Liver (tissue), 8 donors: ENCODE measurements at regions not wholly inside any gene's neighbourhood (a gene's known extent, or its start where the extent isn't known, plus 50 kb on each side); places are given as distances from the start of the nearest gene placed in this dataset.

Experiments used
- DNase-seq: peaks from one replicate; pipeline ENCODE4 v3.0.0-alpha.2; 2017; ENCODE audit warnings: low spot score
- H3K27ac ChIP-seq, 2 donors: one replicate each; pipeline ENCODE4 v1.7.0; 2013; ENCODE audit warnings: inconsistent platforms in 2 of 2, low read length in 2 of 2, control low read depth in 1 of 2, low read depth in 1 of 2, mild to moderate bottlenecking in 1 of 2
- H3K27me3 ChIP-seq, 4 donors: one replicate each; pipeline versions ENCODE4 v1.6.1 to v1.7.0; 2013; ENCODE audit warnings: low read length in 3 of 4, inconsistent platforms in 1 of 4, mild to moderate bottlenecking in 1 of 4, moderate library complexity in 1 of 4; ENCODE audit not compliant: control insufficient read depth in 4 of 4, insufficient read depth in 4 of 4
- H3K36me3 ChIP-seq, 4 donors: one replicate each; pipeline versions ENCODE4 v1.6.1 to v1.7.0; 2013; ENCODE audit warnings: low read length in 3 of 4, mild to moderate bottlenecking in 3 of 4, low read depth in 1 of 4, moderate library complexity in 1 of 4; ENCODE audit not compliant: control insufficient read depth in 4 of 4, insufficient read depth in 3 of 4
- H3K4me1 ChIP-seq, 4 donors: one replicate each; pipeline versions ENCODE4 v1.6.1 to v1.7.0; 2013; ENCODE audit warnings: low read length in 3 of 4, mild to moderate bottlenecking in 3 of 4, moderate library complexity in 1 of 4; ENCODE audit not compliant: control insufficient read depth in 4 of 4, insufficient read depth in 4 of 4
- H3K4me3 ChIP-seq, 3 donors: one replicate each; pipeline versions ENCODE4 v1.6.1 to v1.7.0; 2013; ENCODE audit warnings: low read length in 3 of 3, control low read depth in 1 of 3, low read depth in 1 of 3, mild to moderate bottlenecking in 1 of 3
- H3K9ac ChIP-seq, 2 donors: one replicate each; pipeline ENCODE4 v1.7.0; 2013; ENCODE audit warnings: low read length in 2 of 2, mild to moderate bottlenecking in 2 of 2, moderate library complexity in 2 of 2, control low read depth in 1 of 2, low read depth in 1 of 2
- H3K9me3 ChIP-seq, 4 donors: one replicate each; pipeline versions ENCODE4 v1.6.1 to v1.7.0; 2013; ENCODE audit warnings: low read length in 3 of 4; ENCODE audit not compliant: control insufficient read depth in 4 of 4
- ATF3 ChIP-seq: IDR thresholded peaks from 2 replicates; pipeline ENCODE4 v1.6.1; 2016; ENCODE audit warnings: antibody characterized with exemption
- CTCF ChIP-seq: fragments of 150-350 bp; IDR thresholded peaks from 2 replicates; pipeline ENCODE4 v1.5.1; 2017; ENCODE audit warnings: improper control_type of control experiment, low read depth, low read length; ENCODE audit not compliant: missing input control
- EGR1 ChIP-seq, 2 donors: IDR thresholded peaks; 2 replicates each; pipeline ENCODE4 v1.6.1; 2016 to 2018; ENCODE audit warnings: antibody characterized with exemption in 2 of 2, low read depth in 2 of 2
- FOXA2 ChIP-seq: IDR thresholded peaks from 2 replicates; pipeline ENCODE4 v1.6.1; 2016; ENCODE audit warnings: antibody characterized with exemption
- GABPA ChIP-seq, 2 donors: IDR thresholded peaks in 1 of 2; conservative IDR thresholded peaks in 1 of 2; 2 replicates each; pipeline ENCODE4 v1.6.1; 2016; ENCODE audit warnings: antibody characterized with exemption in 2 of 2, mild to moderate bottlenecking in 1 of 2, moderate library complexity in 1 of 2
- HNF4G ChIP-seq: IDR thresholded peaks from 2 replicates; pipeline ENCODE4 v1.6.1; 2016; ENCODE audit warnings: antibody characterized with exemption
- JUND ChIP-seq, 2 donors: IDR thresholded peaks; 2 replicates each; pipeline ENCODE4 v1.6.1; 2016; ENCODE audit warnings: antibody characterized with exemption in 2 of 2
- MAX ChIP-seq: IDR thresholded peaks from 2 replicates; pipeline ENCODE4 v1.6.1; 2016; ENCODE audit warnings: antibody characterized with exemption
- NR2F2 ChIP-seq: IDR thresholded peaks from 2 replicates; pipeline ENCODE4 v1.6.1; 2016; ENCODE audit warnings: antibody characterized with exemption
- RAD21 ChIP-seq, 2 donors: IDR thresholded peaks; 2 replicates each; pipeline ENCODE4 v1.6.1; 2016; ENCODE audit warnings: antibody characterized with exemption in 2 of 2, mild to moderate bottlenecking in 2 of 2
- REST ChIP-seq: IDR thresholded peaks from 2 replicates; pipeline ENCODE4 v1.6.1; 2016; ENCODE audit warnings: antibody characterized with exemption, mild to moderate bottlenecking
- SP1 ChIP-seq: IDR thresholded peaks from 2 replicates; pipeline ENCODE4 v1.6.1; 2018; ENCODE audit warnings: antibody characterized with exemption, mild to moderate bottlenecking
- TAF1 ChIP-seq: conservative IDR thresholded peaks from 2 replicates; pipeline ENCODE4 v1.6.1; 2016; ENCODE audit warnings: antibody characterized with exemption, mild to moderate bottlenecking
- ZBTB33 ChIP-seq: IDR thresholded peaks from 2 replicates; pipeline ENCODE4 v1.6.1; 2016; ENCODE audit warnings: antibody characterized with exemption
- WGBS: extraction: QIAGEN DNeasy Blood & Tissue Kit; methylation state at CpG from one replicate; pipeline ENCODE4 v1.1.7; 2013; 5-methylcytosine and 5-hydroxymethylcytosine counted together
- donor health status: healthy.
- donor health status: healthy.
- donor health status: healthy.
- donor health status: healthy.
- donor health status: healthy.

GRCh38 chr6:30804333-30804732 lies 60.0 kb upstream of the IER3 start:
- DNase-seq = no peak
- Histone ChIP-seq H3K36me3 (no peaks in the 10 kb centered on the region), H3K4me1 (no peaks in the 10 kb centered on the region), H3K9ac (no peak overlapping the region), H3K9me3 (no peaks in the 10 kb centered on the region), H3K27ac (no peak overlapping the region), H3K27me3 (no peaks in the 10 kb centered on the region), H3K4me3 (no peak overlapping the region)
- TF ChIP-seq SP1 (no peak), HNF4G (no peak), JUND (IDR thresholded peaks at IDR 0.05) (no peak), CTCF (no peak), NR2F2 (no peak), RAD21 (IDR thresholded peaks at IDR 0.05) (no peak), MAX (no peak), REST (no peak), EGR1 (IDR thresholded peaks at IDR 0.05; ENCODE audit: low read depth in 2 of 2) (no peak), ATF3 (no peak), FOXA2 (no peak), ZBTB33 (no peak), TAF1 (no peak), GABPA (IDR thresholded peaks at IDR 0.05 in 1 of 2, conservative IDR thresholded peaks at IDR 0.05 in 1 of 2) (no peak)
- 96% methylated on average over 1 of the region's 1 CpG for WGBS

- 84% methylated on average over 1 of the region's 1 CpG for WGBS
- Histone ChIP-seq H3K4me3 (no peak overlapping the region), H3K27ac (no peak overlapping the region), H3K36me3 (no peaks in the 10 kb centered on the region), H3K9me3 (no peaks in the 10 kb centered on the region), H3K27me3 (no peaks in the 10 kb centered on the region), H3K4me1 (no peaks in the 10 kb centered on the region), H3K9ac (no peak overlapping the region)
- DNase-seq = no peak
- no peak for TF ChIP-seq TAF1
Measured at GRCh38 chr6:30802731-30803130, 58.4 kb upstream of the IER3 start.
